Gastroesophageal sphincter (tissue), 4 donors: ENCODE measurements at regions not wholly inside any gene's neighbourhood (a gene's known extent, or its start where the extent isn't known, plus 50 kb on each side); places are given as distances from the start of the nearest gene placed in this dataset.
A peak's percentile ranks its signal among the peaks of the same experiment; 100 is the strongest.

ENCODE experiments used
- ATAC-seq: fragments of 150-250 bp; one replicate; pipeline ENCODE4 v1.9.1; 2016; ENCODE audit warnings: mild to moderate bottlenecking, moderate library complexity
- H3K27ac ChIP-seq, 4 donors: fragments of 200-600 bp; sonication (generic) in 3 of 4; 1 replicate in 3 of 4; 2 replicates in 1 of 4; pipeline ENCODE4 v1.5.1; 2016 to 2019
- H3K27me3 ChIP-seq: fragments of 200-600 bp; sonication (generic); one replicate; pipeline ENCODE4 v1.5.1; 2019
- H3K36me3 ChIP-seq, 2 donors: fragments of 200-600 bp; sonication (generic); one replicate each; pipeline ENCODE4 v1.5.1; 2019; ENCODE audit warnings: control low read depth in 1 of 2
- H3K4me1 ChIP-seq, 3 donors: fragments of 200-600 bp; sonication (generic); 1 replicate in 2 of 3; 2 replicates in 1 of 3; pipeline ENCODE4 v1.5.1; 2016 to 2019; ENCODE audit warnings: control low read depth in 2 of 3
- H3K4me3 ChIP-seq, 2 donors: fragments of 200-600 bp; sonication (generic); one replicate each; pipeline ENCODE4 v1.5.1; 2019; ENCODE audit warnings: mild to moderate bottlenecking in 1 of 2, moderate library complexity in 1 of 2
- H3K9me3 ChIP-seq, 3 donors: fragments of 200-600 bp; sonication (generic); one replicate each; pipeline ENCODE4 v1.5.1; 2017 to 2019; ENCODE audit warnings: control low read depth in 2 of 3
- EP300 ChIP-seq: sonication (generic); formaldehyde crosslinking; IDR thresholded peaks from one replicate; pipeline ENCODE4 v1.6.1; 2017; ENCODE audit warnings: antibody characterized with exemption, mild to moderate bottlenecking
- POLR2A ChIP-seq, 2 donors: fragments of 450-650 bp; IDR thresholded peaks; one replicate each; pipeline ENCODE4 v1.6.1; 2017; ENCODE audit warnings: antibody characterized with exemption in 2 of 2, mild to moderate bottlenecking in 2 of 2, moderate library complexity in 1 of 2
- POLR2AphosphoS5 ChIP-seq: sonication (generic); formaldehyde crosslinking; IDR thresholded peaks from one replicate; pipeline ENCODE4 v1.6.1; 2017; ENCODE audit warnings: antibody characterized with exemption
- WGBS, 2 donors: methylation state at CpG; one replicate each; pipeline ENCODE4 v1.1.5; 2018; ENCODE audit warnings: low coverage in 1 of 2; 5-methylcytosine and 5-hydroxymethylcytosine counted together
- TF ChIP-seq, protein P1 (sequence below), 4 experiments: fragments of 200-600 bp in 2 of 4; fragments of 450-650 bp in 2 of 4; sonication (generic) in 1 of 4; IDR thresholded peaks; one replicate each; pipeline ENCODE4 v1.5.1; 2017 to 2019; ENCODE audit warnings: antibody characterized with exemption in 4 of 4, mild to moderate bottlenecking in 2 of 4, moderate library complexity in 2 of 4

DNA sequence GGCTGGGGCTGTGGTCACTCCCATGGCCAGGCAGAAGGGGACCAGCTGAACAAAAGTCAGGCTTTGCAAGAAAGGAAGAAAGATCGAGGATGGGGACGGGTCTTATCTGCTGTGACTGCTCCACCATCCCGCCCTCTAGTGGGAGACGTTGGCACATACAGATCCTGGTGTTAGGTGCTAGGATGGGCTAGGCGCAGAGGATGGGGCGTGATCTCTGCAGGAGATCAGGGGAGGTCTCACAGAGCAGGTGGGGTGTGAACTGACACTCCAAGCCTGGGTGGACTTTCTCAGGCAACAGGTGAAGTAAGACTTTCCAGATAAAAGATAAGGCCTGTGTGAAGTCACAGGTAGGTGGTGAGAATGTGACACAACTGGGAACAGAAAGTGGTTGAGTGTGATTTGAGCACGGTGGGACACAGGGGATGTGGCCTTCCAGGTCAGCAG is 141.9 kb upstream of the SMAD3 start:
- Histone ChIP-seq H3K27me3 (no peaks in the 10 kb centered on the region), H3K4me1 (peaks cover 0 to 27% (median 2%) of the 10 kb centered on the region in 3 donors), H3K4me3 (no peak overlapping the region), H3K27ac (no peak overlapping the region), H3K36me3 (no peaks in the 10 kb centered on the region), H3K9me3 (peaks cover 0 to 10% (median 0%) of the 10 kb centered on the region in 3 donors)
- no peak for TF ChIP-seq POLR2A (IDR thresholded peaks at IDR 0.05)
- TF ChIP-seq, protein P1, sequence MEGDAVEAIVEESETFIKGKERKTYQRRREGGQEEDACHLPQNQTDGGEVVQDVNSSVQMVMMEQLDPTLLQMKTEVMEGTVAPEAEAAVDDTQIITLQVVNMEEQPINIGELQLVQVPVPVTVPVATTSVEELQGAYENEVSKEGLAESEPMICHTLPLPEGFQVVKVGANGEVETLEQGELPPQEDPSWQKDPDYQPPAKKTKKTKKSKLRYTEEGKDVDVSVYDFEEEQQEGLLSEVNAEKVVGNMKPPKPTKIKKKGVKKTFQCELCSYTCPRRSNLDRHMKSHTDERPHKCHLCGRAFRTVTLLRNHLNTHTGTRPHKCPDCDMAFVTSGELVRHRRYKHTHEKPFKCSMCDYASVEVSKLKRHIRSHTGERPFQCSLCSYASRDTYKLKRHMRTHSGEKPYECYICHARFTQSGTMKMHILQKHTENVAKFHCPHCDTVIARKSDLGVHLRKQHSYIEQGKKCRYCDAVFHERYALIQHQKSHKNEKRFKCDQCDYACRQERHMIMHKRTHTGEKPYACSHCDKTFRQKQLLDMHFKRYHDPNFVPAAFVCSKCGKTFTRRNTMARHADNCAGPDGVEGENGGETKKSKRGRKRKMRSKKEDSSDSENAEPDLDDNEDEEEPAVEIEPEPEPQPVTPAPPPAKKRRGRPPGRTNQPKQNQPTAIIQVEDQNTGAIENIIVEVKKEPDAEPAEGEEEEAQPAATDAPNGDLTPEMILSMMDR (IDR thresholded peaks at IDR 0.05): peak in 1 of 4 experiments; percentile 40
- no peak for ATAC-seq
- WGBS, 2 donors: 25 to 55% methylated on average over 1 to 2 of the region's 7 CpGs

DNA sequence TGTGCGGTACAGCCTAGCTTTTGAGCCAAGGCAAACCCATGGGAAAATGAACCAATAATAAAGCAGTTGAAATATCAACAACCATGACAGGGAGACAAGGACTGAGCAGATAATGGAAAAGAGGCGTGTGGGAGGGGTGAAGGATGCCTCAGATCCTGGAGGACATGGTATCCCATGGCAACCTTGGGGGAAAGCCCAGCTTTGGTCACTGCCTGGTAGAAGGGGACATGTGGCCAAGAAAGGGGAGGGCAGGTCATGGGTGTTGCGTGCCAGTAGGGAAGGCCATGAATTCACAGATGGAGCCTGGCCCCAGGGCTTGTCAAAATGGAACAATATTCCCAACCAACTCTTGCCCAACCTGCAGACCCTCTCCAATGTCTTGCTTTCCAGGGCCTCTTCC is 140.5 kb upstream of the SMAD3 start:
- Histone ChIP-seq H3K4me1 (peaks cover 0 to 14% (median 2%) of the 10 kb centered on the region in 3 donors), H3K27ac (no peak overlapping the region), H3K36me3 (no peaks in the 10 kb centered on the region), H3K4me3 (no peak overlapping the region), H3K27me3 (no peaks in the 10 kb centered on the region), H3K9me3 (peaks cover 0 to 10% (median 0%) of the 10 kb centered on the region in 3 donors)
- ATAC-seq: no peak
- 80 to 100% methylated on average over 2 to 3 of the region's 3 CpGs for WGBS, 2 donors
- TF ChIP-seq POLR2AphosphoS5 (no peak), EP300 (no peak), POLR2A (IDR thresholded peaks at IDR 0.05) (no peak)
- TF ChIP-seq, protein P1 (IDR thresholded peaks at IDR 0.05): no peak

DNA sequence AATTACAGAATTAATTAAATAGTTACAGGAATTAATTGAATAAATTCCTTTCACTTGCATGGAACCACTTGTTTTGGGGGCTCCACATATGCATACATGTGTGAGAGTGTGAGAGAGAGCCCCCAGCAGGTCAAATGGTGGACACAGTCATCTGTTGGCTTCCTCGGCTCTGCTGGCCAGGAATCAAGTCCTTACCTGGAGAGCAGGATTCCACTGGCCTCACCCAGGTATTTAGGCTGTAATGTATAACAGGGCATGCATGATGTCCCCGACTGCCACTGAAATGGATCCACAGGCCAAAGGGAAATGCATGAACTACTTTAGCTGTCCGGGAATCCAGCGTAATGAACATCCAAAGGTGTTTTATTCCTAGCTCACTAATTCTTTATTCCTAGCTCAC is 139.7 kb upstream of the SMAD3 start:
- ATAC-seq: no peak
- peaks cover 0 to 15% (median 2%) of the 10 kb centered on the region in 3 donors for H3K4me1 ChIP-seq
- H3K36me3 ChIP-seq: no peaks in the 10 kb centered on the region
- TF ChIP-seq, protein P1 (IDR thresholded peaks at IDR 0.05): no peak
- TF ChIP-seq POLR2A (IDR thresholded peaks at IDR 0.05) (no peak), EP300 (no peak), POLR2AphosphoS5 (no peak)
- H3K9me3 ChIP-seq: peaks cover 0 to 10% (median 0%) of the 10 kb centered on the region in 3 donors
- no peak overlapping the region for H3K4me3 ChIP-seq
- 83 to 90% methylated on average over 1 to 3 of the region's 4 CpGs for WGBS, 2 donors
- no peak overlapping the region for H3K27ac ChIP-seq
- H3K27me3 ChIP-seq: no peaks in the 10 kb centered on the region

DNA sequence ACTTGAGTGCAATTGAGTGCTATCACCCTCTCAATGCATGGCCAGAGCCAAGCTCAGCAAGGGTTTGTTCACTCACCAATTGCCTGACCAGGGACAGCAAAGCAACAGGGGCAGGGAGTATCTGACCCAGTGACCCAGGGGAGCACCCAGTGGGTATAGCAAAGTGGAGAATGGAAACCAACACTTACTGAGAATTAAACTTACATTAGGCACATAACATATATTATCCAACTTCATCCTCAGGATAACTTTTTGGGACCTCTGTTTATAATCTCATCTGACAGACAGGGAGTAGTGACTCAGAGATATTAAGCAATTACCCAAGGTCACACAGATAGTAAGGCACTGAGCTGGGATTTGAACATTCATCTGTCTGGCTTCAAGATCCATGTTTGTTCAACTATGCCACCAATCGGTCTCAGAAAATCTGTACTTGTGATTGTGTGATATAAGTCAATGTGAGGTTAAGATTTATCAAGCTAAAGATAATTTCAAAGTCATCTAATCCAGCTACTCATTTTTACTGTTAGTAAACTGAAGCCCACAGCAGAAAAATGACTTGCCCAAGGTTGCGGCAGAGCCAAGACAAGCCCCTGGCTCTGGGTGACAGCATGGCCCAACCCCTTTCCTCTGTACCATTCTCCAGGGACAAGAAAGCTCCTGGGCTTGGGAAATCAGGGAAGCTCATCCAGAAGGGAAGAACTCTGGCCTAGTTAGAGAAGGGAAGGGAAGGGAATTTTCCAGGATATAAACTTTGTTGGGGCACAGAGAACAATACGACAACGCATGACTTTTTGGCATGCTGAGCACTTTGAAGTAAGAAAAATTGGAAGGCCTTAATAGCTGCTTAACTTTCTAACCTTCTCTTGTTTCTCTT is 138.0 kb upstream of the SMAD3 start:
- no peak overlapping the region for H3K4me3 ChIP-seq
- H3K4me1 ChIP-seq: peaks cover 0 to 27% (median 7%) of the 10 kb centered on the region in 3 donors
- H3K9me3 ChIP-seq: peaks cover 0 to 7% (median 0%) of the 10 kb centered on the region in 3 donors
- H3K36me3 ChIP-seq: no peaks in the 10 kb centered on the region
- peak overlapping the region in 1 of 4 donors; percentile 30 for H3K27ac ChIP-seq
- WGBS, 2 donors: 34 to 67% methylated on average over 3 of the region's 4 CpGs
- peak; percentile 78 for ATAC-seq
- TF ChIP-seq, protein P1 (IDR thresholded peaks at IDR 0.05): no peak
- TF ChIP-seq EP300 (no peak), POLR2A (IDR thresholded peaks at IDR 0.05) (no peak), POLR2AphosphoS5 (no peak)
- H3K27me3 ChIP-seq: no peaks in the 10 kb centered on the region

DNA sequence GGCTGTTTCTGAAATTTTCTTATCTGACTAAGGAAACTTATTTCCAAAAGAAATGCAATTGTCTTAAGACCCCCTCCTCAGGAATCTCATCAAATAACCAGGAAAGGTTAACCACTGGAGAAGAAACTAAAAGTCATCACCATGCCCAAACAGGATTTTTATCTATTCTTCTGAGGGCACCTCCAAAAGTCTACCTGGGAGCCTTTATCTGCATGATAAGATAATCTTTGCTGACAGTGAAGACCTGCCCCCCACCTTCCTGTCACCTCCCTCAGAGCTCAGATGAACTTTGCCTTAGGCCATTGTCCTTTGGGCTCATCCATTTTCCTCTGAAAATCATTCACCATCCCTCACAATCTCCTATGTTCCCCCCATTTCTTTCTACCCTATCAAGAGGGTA is 137.3 kb upstream of the SMAD3 start:
- no peak for TF ChIP-seq POLR2AphosphoS5
- no peak overlapping the region for H3K4me3 ChIP-seq
- H3K4me1 ChIP-seq: peaks cover 0 to 29% (median 7%) of the 10 kb centered on the region in 3 donors
- H3K27ac ChIP-seq: peak overlapping the region in 2 of 4 donors; percentile 30 to 56
- H3K36me3 ChIP-seq: no peaks in the 10 kb centered on the region
- peaks cover 0 to under 1% (median 0%) of the 10 kb centered on the region in 3 donors for H3K9me3 ChIP-seq
- no peaks in the 10 kb centered on the region for H3K27me3 ChIP-seq
- ATAC-seq: no peak
